GM12878 (cell line): ENCODE measurements at regions not wholly inside any gene's neighbourhood (a gene's known extent, or its start where the extent isn't known, plus 50 kb on each side); places are given as distances from the start of the nearest gene placed in this dataset.

ENCODE experiments used
- ATAC-seq: fragments of 200-7000 bp; cut with Tn5 transposase; 3 replicates; pipeline ENCODE4 v1.9.1; 2020; ENCODE audit warnings: mild to moderate bottlenecking, moderate library complexity
- BruUV-seq: library from RNA; stranded (reverse); fragments of 400-500 nt; replicated peaks from 2 replicates; lab custom pipeline; 2021; lab: Mats Ljungman, UMichigan
- CTCF ChIA-PET: fragments of 300-600 bp; sonication (Branson Sonifier 250); formaldehyde crosslinking; extraction: SDS; loops from one replicate; lab custom pipeline; 2021; ENCODE audit warnings: inconsistent platforms; lab: Yijun Ruan, JAX
- POLR2A ChIA-PET: fragments of 350-600 bp; formaldehyde crosslinking; extraction: SDS; loops from one replicate; lab custom pipeline; 2021; ENCODE audit warnings: inconsistent platforms; lab: Charles Lee
- RAD21 ChIA-PET: fragments of 300-600 bp; sonication (Branson Sonifier 250); formaldehyde crosslinking; loops from one replicate; lab custom pipeline; 2023; ENCODE audit warnings: antibody characterized with exemption; ENCODE audit not compliant: unreplicated experiment; lab: Charles Lee
- SMC1A ChIA-PET: fragments of 300-600 bp; sonication (Branson Sonifier 250); formaldehyde crosslinking; loops from one replicate; lab custom pipeline; 2023; ENCODE audit not compliant: unreplicated experiment, uncharacterized antibody; lab: Charles Lee
- DNase-seq: peaks from one replicate; pipeline ENCODE4 v3.0.0-alpha.2; 2011; ENCODE audit warnings: low read depth, low spot score
- FAIRE-seq: peaks from 3 replicates; lab custom pipeline; 2011; peaks lifted over from hg19 to GRCh38; lab: Jason Lieb, UNC
- H2AFZ ChIP-seq: 2 replicates; pipeline ENCODE4 v1.6.0; 2011; ENCODE audit warnings: low read depth, low read length, control low read depth; ENCODE audit not compliant: control insufficient read depth
- H3K27ac ChIP-seq: 2 replicates; pipeline ENCODE4 v1.5.1; 2011; ENCODE audit warnings: control low read depth; ENCODE audit not compliant: control insufficient read depth, insufficient read depth
- H3K27me3 ChIP-seq, 2 experiments: replicated peaks in 1 of 2; 2 replicates each; pipeline versions ENCODE4 v1.6.0 to v1.6.1; 2011; ENCODE audit warnings: low read length in 1 of 2; ENCODE audit not compliant: control insufficient read depth in 2 of 2, insufficient read depth in 2 of 2
- H3K36me3 ChIP-seq, 2 experiments: 2 replicates each; pipeline ENCODE4 v1.5.1; 2011; ENCODE audit warnings: low read length in 1 of 2; ENCODE audit not compliant: control insufficient read depth in 2 of 2, insufficient read depth in 2 of 2
- H3K4me1 ChIP-seq: 2 replicates; pipeline ENCODE4 v1.6.1; 2011; ENCODE audit warnings: mild to moderate bottlenecking, low read length, moderate library complexity, mixed read lengths; ENCODE audit not compliant: control insufficient read depth, insufficient read depth
- H3K4me2 ChIP-seq: 2 replicates; pipeline ENCODE4 v1.6.0; 2011; ENCODE audit warnings: control low read depth; ENCODE audit not compliant: control insufficient read depth, insufficient read depth
- H3K4me3 ChIP-seq: fragments of 200-600 bp; sonication (generic); 2 replicates; pipeline ENCODE4 v1.5.1; 2016
- H3K79me2 ChIP-seq: 2 replicates; pipeline ENCODE4 v1.6.0; 2011; ENCODE audit warnings: low read length; ENCODE audit not compliant: control insufficient read depth, insufficient read depth
- H3K9ac ChIP-seq: 2 replicates; pipeline ENCODE4 v1.8.0; 2011; ENCODE audit warnings: low read length, control low read depth, mixed read lengths; ENCODE audit not compliant: control insufficient read depth, insufficient read depth
- H3K9me3 ChIP-seq: replicated peaks from 3 replicates; pipeline ENCODE4 v1.5.1; 2011; ENCODE audit warnings: mild to moderate bottlenecking, low read length; ENCODE audit not compliant: control insufficient read depth, insufficient read depth
- H4K20me1 ChIP-seq: 2 replicates; pipeline ENCODE4 v1.6.0; 2011; ENCODE audit not compliant: control insufficient read depth, insufficient read depth
- CHD1 ChIP-seq: IDR thresholded peaks from 2 replicates; pipeline ENCODE4 v1.6.1; 2012; ENCODE audit warnings: low read depth, low read length, improper control_type of control experiment
- EZH2 ChIP-seq: IDR thresholded peaks from 2 replicates; pipeline ENCODE4 v1.6.1; 2012; ENCODE audit warnings: low read depth, mild to moderate bottlenecking, control low read depth, inconsistent platforms, low read length, borderline replicate concordance; ENCODE audit not compliant: control insufficient read depth
- GATAD2B ChIP-seq: fragments of 450-650 bp; conservative IDR thresholded peaks from 2 replicates; pipeline ENCODE4 v1.6.1; 2017; ENCODE audit warnings: low read depth, mild to moderate bottlenecking, moderate library complexity
- HDAC6 ChIP-seq: fragments of 200-600 bp; sonication (generic); IDR thresholded peaks from one replicate; pipeline ENCODE4 v1.8.0; 2017; ENCODE audit warnings: antibody characterized with exemption; ENCODE audit not compliant: unreplicated experiment
- KAT2A ChIP-seq: conservative IDR thresholded peaks from 2 replicates; pipeline ENCODE4 v1.6.1; 2011; ENCODE audit warnings: low read depth, low read length; ENCODE audit not compliant: control insufficient read depth
- SIN3A ChIP-seq: IDR thresholded peaks from 2 replicates; pipeline ENCODE4 v1.6.1; 2012; ENCODE audit warnings: low read depth, low read length, improper control_type of control experiment
- WGBS: methylation state at CpG from one replicate; pipeline ENCODE4 v1.1.6; 2016; ENCODE audit warnings: low lambda C conversion rate; ENCODE audit not compliant: insufficient replicate concordance, insufficient coverage; ENCODE audit errors: missing lambda C conversion rate; 5-methylcytosine and 5-hydroxymethylcytosine counted together
- in situ Hi-C: fragments of 300-500 bp; cut with MboI; formaldehyde crosslinking; loops from 9 replicates; pipeline ENCODE4 v1.14.3; 2018; ENCODE audit warnings: mixed read lengths
- intact Hi-C: fragments of 100-400 bp; cut with micrococcal nuclease; formaldehyde crosslinking; loops from one replicate; pipeline ENCODE4 v1.14.2; 2022; ENCODE audit not compliant: unreplicated experiment
- TF ChIP-seq, protein P1 (sequence below): fragments of 450-650 bp; formaldehyde crosslinking; IDR thresholded peaks from 2 replicates; pipeline ENCODE4 v1.4.0; 2020; ENCODE audit warnings: mild to moderate bottlenecking, moderate library complexity
- TF ChIP-seq, protein P2 (sequence below): IDR thresholded peaks from 2 replicates; pipeline ENCODE4 v1.6.1; 2011; ENCODE audit warnings: borderline replicate concordance, low read depth, mild to moderate bottlenecking, moderate library complexity, mixed read lengths, low read length; ENCODE audit not compliant: insufficient read depth; ENCODE audit errors: extremely low read length
- TF ChIP-seq, protein P3 (sequence below): fragments of 450-650 bp; IDR thresholded peaks from 2 replicates; pipeline ENCODE4 v1.6.1; 2017; ENCODE audit warnings: low read depth, mild to moderate bottlenecking, moderate library complexity
- TF ChIP-seq, protein P4 (sequence below): IDR thresholded peaks from 2 replicates; pipeline ENCODE4 v1.6.1; 2011; ENCODE audit warnings: low read depth, low read length, improper control_type of control experiment, borderline replicate concordance

DNA sequence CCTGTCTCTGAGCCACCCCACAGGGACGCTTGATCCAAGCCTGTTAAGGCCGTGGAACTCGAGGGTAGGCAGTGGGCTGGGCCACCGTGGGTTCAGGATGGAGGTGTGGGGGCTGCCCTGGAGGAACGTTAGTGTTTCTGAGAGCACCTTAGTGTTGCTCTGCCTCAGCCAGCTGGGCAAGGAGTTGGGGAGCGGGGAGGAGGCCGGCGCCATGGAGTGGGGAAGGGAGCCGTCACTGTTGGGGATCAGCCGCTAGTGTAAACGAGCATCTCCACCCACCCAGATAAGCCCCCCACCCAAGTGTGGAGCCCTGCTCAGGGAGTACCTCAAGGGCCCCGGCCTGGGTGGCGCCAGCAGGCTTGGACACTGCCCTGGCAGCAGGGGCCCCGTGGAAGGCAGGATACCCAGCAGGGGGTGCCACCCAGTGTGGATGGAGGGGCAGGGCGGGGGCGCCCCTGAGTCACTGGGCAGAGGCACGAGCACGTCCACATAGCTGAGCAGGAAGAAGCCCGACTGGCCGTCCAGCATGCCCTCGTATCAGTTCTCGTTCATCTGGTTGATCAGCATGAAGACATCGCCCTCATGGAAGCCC is 98.6 kb downstream of the KPNA2 start (continued):
- TF ChIP-seq, protein P1, sequence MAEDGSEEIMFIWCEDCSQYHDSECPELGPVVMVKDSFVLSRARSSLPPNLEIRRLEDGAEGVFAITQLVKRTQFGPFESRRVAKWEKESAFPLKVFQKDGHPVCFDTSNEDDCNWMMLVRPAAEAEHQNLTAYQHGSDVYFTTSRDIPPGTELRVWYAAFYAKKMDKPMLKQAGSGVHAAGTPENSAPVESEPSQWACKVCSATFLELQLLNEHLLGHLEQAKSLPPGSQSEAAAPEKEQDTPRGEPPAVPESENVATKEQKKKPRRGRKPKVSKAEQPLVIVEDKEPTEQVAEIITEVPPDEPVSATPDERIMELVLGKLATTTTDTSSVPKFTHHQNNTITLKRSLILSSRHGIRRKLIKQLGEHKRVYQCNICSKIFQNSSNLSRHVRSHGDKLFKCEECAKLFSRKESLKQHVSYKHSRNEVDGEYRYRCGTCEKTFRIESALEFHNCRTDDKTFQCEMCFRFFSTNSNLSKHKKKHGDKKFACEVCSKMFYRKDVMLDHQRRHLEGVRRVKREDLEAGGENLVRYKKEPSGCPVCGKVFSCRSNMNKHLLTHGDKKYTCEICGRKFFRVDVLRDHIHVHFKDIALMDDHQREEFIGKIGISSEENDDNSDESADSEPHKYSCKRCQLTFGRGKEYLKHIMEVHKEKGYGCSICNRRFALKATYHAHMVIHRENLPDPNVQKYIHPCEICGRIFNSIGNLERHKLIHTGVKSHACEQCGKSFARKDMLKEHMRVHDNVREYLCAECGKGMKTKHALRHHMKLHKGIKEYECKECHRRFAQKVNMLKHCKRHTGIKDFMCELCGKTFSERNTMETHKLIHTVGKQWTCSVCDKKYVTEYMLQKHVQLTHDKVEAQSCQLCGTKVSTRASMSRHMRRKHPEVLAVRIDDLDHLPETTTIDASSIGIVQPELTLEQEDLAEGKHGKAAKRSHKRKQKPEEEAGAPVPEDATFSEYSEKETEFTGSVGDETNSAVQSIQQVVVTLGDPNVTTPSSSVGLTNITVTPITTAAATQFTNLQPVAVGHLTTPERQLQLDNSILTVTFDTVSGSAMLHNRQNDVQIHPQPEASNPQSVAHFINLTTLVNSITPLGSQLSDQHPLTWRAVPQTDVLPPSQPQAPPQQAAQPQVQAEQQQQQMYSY (CRISPR knock-in tag): no peak

DNA sequence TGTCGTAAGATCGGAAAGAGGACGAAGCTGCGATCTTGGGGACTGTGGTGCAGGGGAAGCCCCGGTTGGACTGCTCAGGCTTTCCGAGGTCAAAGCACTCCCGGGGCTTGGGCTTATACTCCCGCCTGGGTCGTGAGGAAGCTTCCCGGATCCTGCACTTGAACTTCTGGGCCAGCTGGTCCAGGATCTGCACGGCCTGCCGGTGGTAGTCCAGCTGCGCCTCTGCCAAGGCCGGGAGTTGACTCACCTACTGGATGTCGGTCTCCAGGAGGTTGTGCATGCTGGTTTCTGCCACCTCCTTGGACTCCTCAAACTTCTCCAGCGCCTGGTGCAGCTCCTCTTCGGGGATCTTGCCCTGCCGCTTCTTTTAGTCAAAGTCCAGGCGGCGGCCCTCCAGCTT is 99.2 kb downstream of the KPNA2 start:
- DNase-seq (no peak), FAIRE-seq (no peak), ATAC-seq (no peak)
- no peaks in the 10 kb centered on the region for H3K79me2 ChIP-seq
- H3K9ac ChIP-seq: no peak overlapping the region
- 51% methylated on average over 20 of the region's 20 CpGs for WGBS
- ChIA-PET RAD21 (no interaction called here), POLR2A (no interaction called here), SMC1A (no interaction called here), CTCF (no interaction called here)
- no peak overlapping the region for H3K27ac ChIP-seq
- intact Hi-C loops: no loop called here
- H3K36me3 ChIP-seq: no peaks in the 10 kb centered on the region
- H3K27me3 ChIP-seq: no peaks in the 10 kb centered on the region
- no peak overlapping the region for H3K4me3 ChIP-seq
- BruUV-seq: no TSS peak
- no peak overlapping the region for H2AFZ ChIP-seq
- no peak overlapping the region for H3K4me2 ChIP-seq
- H3K9me3 ChIP-seq: no peaks in the 10 kb centered on the region
- no peaks in the 10 kb centered on the region for H4K20me1 ChIP-seq
- TF ChIP-seq, protein P2, sequence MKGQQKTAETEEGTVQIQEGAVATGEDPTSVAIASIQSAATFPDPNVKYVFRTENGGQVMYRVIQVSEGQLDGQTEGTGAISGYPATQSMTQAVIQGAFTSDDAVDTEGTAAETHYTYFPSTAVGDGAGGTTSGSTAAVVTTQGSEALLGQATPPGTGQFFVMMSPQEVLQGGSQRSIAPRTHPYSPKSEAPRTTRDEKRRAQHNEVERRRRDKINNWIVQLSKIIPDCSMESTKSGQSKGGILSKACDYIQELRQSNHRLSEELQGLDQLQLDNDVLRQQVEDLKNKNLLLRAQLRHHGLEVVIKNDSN: no peak
- TF ChIP-seq, protein P3, sequence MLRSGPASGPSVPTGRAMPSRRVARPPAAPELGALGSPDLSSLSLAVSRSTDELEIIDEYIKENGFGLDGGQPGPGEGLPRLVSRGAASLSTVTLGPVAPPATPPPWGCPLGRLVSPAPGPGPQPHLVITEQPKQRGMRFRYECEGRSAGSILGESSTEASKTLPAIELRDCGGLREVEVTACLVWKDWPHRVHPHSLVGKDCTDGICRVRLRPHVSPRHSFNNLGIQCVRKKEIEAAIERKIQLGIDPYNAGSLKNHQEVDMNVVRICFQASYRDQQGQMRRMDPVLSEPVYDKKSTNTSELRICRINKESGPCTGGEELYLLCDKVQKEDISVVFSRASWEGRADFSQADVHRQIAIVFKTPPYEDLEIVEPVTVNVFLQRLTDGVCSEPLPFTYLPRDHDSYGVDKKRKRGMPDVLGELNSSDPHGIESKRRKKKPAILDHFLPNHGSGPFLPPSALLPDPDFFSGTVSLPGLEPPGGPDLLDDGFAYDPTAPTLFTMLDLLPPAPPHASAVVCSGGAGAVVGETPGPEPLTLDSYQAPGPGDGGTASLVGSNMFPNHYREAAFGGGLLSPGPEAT: no peak
- TF ChIP-seq KAT2A: no peak
- TF ChIP-seq CHD1: no peak
- TF ChIP-seq EZH2: no peak
- no peak for TF ChIP-seq HDAC6
- no peak for TF ChIP-seq GATAD2B
- TF ChIP-seq, protein P4, sequence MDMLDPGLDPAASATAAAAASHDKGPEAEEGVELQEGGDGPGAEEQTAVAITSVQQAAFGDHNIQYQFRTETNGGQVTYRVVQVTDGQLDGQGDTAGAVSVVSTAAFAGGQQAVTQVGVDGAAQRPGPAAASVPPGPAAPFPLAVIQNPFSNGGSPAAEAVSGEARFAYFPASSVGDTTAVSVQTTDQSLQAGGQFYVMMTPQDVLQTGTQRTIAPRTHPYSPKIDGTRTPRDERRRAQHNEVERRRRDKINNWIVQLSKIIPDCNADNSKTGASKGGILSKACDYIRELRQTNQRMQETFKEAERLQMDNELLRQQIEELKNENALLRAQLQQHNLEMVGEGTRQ: no peak
- no peak for TF ChIP-seq SIN3A
- in situ Hi-C loops: no loop called here
- H3K4me1 ChIP-seq: no peaks in the 10 kb centered on the region
